Right lobe of liver (tissue), 6 donors: ENCODE measurements at regions not wholly inside any gene's neighbourhood (a gene's known extent, or its start where the extent isn't known, plus 50 kb on each side); places are given as distances from the start of the nearest gene placed in this dataset.
"Not testable (repeated sequence)": the region's sequence is repeated elsewhere in the genome, so short reads cannot be mapped to it uniquely, and the experiment has no call there.

Experiments used
- ATAC-seq, 4 donors: fragments of 200-7000 bp; cut with Tn5 transposase; one replicate each; pipeline ENCODE4 v1.9.1; 2020; ENCODE audit warnings: mild to moderate bottlenecking in 4 of 4, moderate library complexity in 4 of 4
- DNase-seq, 3 donors: peaks; one replicate each; pipeline ENCODE4 v3.0.0-alpha.2; 2020
- H3K27ac ChIP-seq, 3 donors: fragments of 200-600 bp; one replicate each; pipeline ENCODE4 v1.8.0; 2022
- H3K27me3 ChIP-seq, 2 donors: fragments of 200-600 bp; one replicate each; pipeline ENCODE4 v1.8.0; 2022
- H3K36me3 ChIP-seq, 4 donors: fragments of 200-600 bp; sonication (generic) in 1 of 4; one replicate each; pipeline versions ENCODE4 v1.5.1 to v1.8.0; 2017 to 2022; ENCODE audit warnings: control low read depth in 1 of 4
- H3K4me1 ChIP-seq, 4 donors: fragments of 200-600 bp; sonication (generic) in 1 of 4; one replicate each; pipeline versions ENCODE4 v1.5.1 to v1.8.0; 2017 to 2022; ENCODE audit warnings: control low read depth in 1 of 4
- H3K4me3 ChIP-seq, 3 donors: fragments of 200-600 bp; one replicate each; pipeline ENCODE4 v1.8.0; 2022
- H3K9me3 ChIP-seq, 4 donors: fragments of 200-600 bp; sonication (generic) in 1 of 4; one replicate each; pipeline versions ENCODE4 v1.5.1 to v1.8.0; 2017 to 2022; ENCODE audit warnings: control low read depth in 1 of 4
- CTCF ChIP-seq, 4 donors: fragments of 200-600 bp in 3 of 4; fragments of 450-650 bp in 1 of 4; IDR thresholded peaks; one replicate each; pipeline versions ENCODE4 v1.5.1 to v1.8.0; 2016 to 2022; ENCODE audit warnings: antibody characterized with exemption in 4 of 4, mild to moderate bottlenecking in 2 of 4
- POLR2A ChIP-seq: fragments of 450-650 bp; IDR thresholded peaks from one replicate; pipeline ENCODE4 v1.6.1; 2017; ENCODE audit warnings: antibody characterized with exemption, mild to moderate bottlenecking
- WGBS: methylation state at CpG from one replicate; pipeline ENCODE4 v1.1.6; 2018; ENCODE audit warnings: low coverage, low lambda C conversion rate; ENCODE audit not compliant: insufficient coverage; ENCODE audit errors: missing lambda C conversion rate; 5-methylcytosine and 5-hydroxymethylcytosine counted together
- intact Hi-C, 2 donors: fragments of 100-400 bp; cut with DNase I; formaldehyde crosslinking; loops; one replicate each; pipeline versions ENCODE4 v1.11.2 to v1.14.1; 2022
- donor health status: DM: no; HTN: yes; CAD: no.
- donor health status: DM: no; HTN: no; CAD: no.
- donor health status: DM: no; HTN: no; CAD: no.
- donor health status: DM: no; HTN: yes; CAD: no.
- donor health status: DM: no; HTN: yes; CAD: no.

- H3K9me3 ChIP-seq, result no peaks in the 10 kb centered on the region
- TF ChIP-seq POLR2A (no peak), CTCF (IDR thresholded peaks at IDR 0.05) (no peak)
- DNase-seq (no peak), ATAC-seq (no peak)
- H3K4me1 ChIP-seq, result no peaks in the 10 kb centered on the region
- H3K27ac ChIP-seq, result no peak overlapping the region
- 40% methylated on average over 1 of the region's 1 CpG for WGBS
- no peaks in the 10 kb centered on the region for H3K27me3 ChIP-seq
- no peak overlapping the region for H3K4me3 ChIP-seq
- no peaks in the 10 kb centered on the region for H3K36me3 ChIP-seq
- intact Hi-C loops, result no loop called here
Observed at GRCh38 chr6:68087399-68088133, 547.5 kb upstream of the ADGRB3 start.

DNA sequence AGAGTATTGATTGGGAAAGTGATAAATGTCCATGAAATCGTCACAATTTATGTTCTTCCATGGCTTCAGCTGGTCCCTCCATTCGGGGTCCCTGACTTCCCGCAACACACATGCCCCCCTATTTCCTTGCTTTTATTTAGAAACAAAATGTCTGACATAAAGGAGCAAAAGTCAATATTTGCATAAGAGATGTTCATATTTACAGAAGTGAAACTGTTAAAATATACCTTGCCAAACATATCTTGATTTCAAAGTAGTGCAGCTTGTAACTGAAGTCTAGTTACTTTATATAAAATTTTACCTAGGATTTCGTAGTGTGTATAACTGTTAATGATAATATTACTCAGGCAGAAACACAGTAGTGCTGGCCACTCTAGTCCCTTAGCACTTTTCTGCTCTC, 548.9 kb upstream of the ADGRB3 start:
- H3K4me1 ChIP-seq, result no peaks in the 10 kb centered on the region
- 57% methylated on average over 4 of the region's 4 CpGs for WGBS
- no peak for DNase-seq
- TF ChIP-seq POLR2A (no peak), CTCF (IDR thresholded peaks at IDR 0.05) (no peak)
- H3K36me3 ChIP-seq, result no peaks in the 10 kb centered on the region
- H3K27me3 ChIP-seq, result no peaks in the 10 kb centered on the region
- no peak overlapping the region for H3K4me3 ChIP-seq
- no peaks in the 10 kb centered on the region for H3K9me3 ChIP-seq
- no peak overlapping the region for H3K27ac ChIP-seq
- intact Hi-C loops, result no loop called here
- no peak for ATAC-seq

- H3K4me3 ChIP-seq, H3K27me3 ChIP-seq, H3K27ac ChIP-seq, H3K4me1 ChIP-seq, ATAC-seq, H3K9me3 ChIP-seq, H3K36me3 ChIP-seq, DNase-seq, intact Hi-C loops: not testable (repeated sequence)
- WGBS, result 74% methylated on average over 4 of the region's 4 CpGs
Observed at GRCh38 chr6:68085599-68085998, 549.5 kb upstream of the ADGRB3 start.

- DNase-seq (no peak), ATAC-seq (no peak)
- Histone ChIP-seq H3K27me3 (no peaks in the 10 kb centered on the region), H3K27ac (no peak overlapping the region), H3K4me3 (no peak overlapping the region), H3K9me3 (no peaks in the 10 kb centered on the region), H3K4me1 (no peaks in the 10 kb centered on the region), H3K36me3 (no peaks in the 10 kb centered on the region)
- intact Hi-C loops, result no loop called here
- TF ChIP-seq POLR2A (no peak), CTCF (IDR thresholded peaks at IDR 0.05) (no peak)
Observed at GRCh38 chr6:68082086-68082485, 553.0 kb upstream of the ADGRB3 start.

- WGBS, result 66% methylated on average over 3 of the region's 3 CpGs
- Histone ChIP-seq H3K27me3 (no peaks in the 10 kb centered on the region), H3K27ac (no peak overlapping the region), H3K4me1 (no peaks in the 10 kb centered on the region), H3K36me3 (no peaks in the 10 kb centered on the region), H3K9me3 (no peaks in the 10 kb centered on the region), H3K4me3 (no peak overlapping the region)
- no peak for TF ChIP-seq POLR2A
- TF ChIP-seq CTCF (IDR thresholded peaks at IDR 0.05), result no peak
- no peak for ATAC-seq
- intact Hi-C loops, result no loop called here
- no peak for DNase-seq
Observed at GRCh38 chr6:68080074-68080473, 555.0 kb upstream of the ADGRB3 start.
